Tibial artery (tissue), 4 donors: ENCODE measurements at regions not wholly inside any gene's neighbourhood (a gene's known extent, or its start where the extent isn't known, plus 50 kb on each side); places are given as distances from the start of the nearest gene placed in this dataset.

Experiments
- DNase-seq, 2 donors: peaks; one replicate each; pipeline ENCODE4 v3.0.0-alpha.2; 2019
- H3K27ac ChIP-seq, 2 donors: fragments of 200-600 bp; sonication (generic) in 1 of 2; 1 replicate in 1 of 2; 2 replicates in 1 of 2; pipeline ENCODE4 v1.5.1; 2018 to 2019; ENCODE audit warnings: mild to moderate bottlenecking in 1 of 2
- H3K27me3 ChIP-seq, 2 donors: fragments of 200-600 bp; sonication (generic) in 1 of 2; one replicate each; pipeline versions ENCODE4 v1.5.1 to v1.6.0; 2016 to 2019
- H3K36me3 ChIP-seq, 3 donors: fragments of 200-600 bp; sonication (generic) in 2 of 3; one replicate each; pipeline ENCODE4 v1.5.1; 2016 to 2019; ENCODE audit warnings: mild to moderate bottlenecking in 2 of 3
- H3K4me1 ChIP-seq, 4 donors: fragments of 200-600 bp; sonication (generic) in 2 of 4; 1 replicate in 3 of 4; 2 replicates in 1 of 4; pipeline ENCODE4 v1.5.1; 2016 to 2019
- H3K4me3 ChIP-seq, 2 donors: fragments of 200-600 bp; sonication (generic) in 1 of 2; 1 replicate in 1 of 2; 2 replicates in 1 of 2; pipeline ENCODE4 v1.5.1; 2018 to 2019; ENCODE audit warnings: mild to moderate bottlenecking in 2 of 2
- H3K9me3 ChIP-seq, 3 donors: fragments of 200-600 bp; sonication (generic) in 1 of 3; one replicate each; pipeline ENCODE4 v1.5.1; 2016 to 2019
- intact Hi-C: fragments of 100-400 bp; cut with DNase I; formaldehyde crosslinking; loops from one replicate; pipeline ENCODE4 v1.15.0; 2023; ENCODE audit warnings: low total_unique reads
- TF ChIP-seq, protein P1 (sequence below), 2 experiments: fragments of 200-600 bp in 1 of 2; fragments of 450-650 bp in 1 of 2; IDR thresholded peaks; one replicate each; pipeline ENCODE4 v1.5.1; 2017 to 2019; ENCODE audit warnings: antibody characterized with exemption in 2 of 2, mild to moderate bottlenecking in 1 of 2, moderate library complexity in 1 of 2

DNA sequence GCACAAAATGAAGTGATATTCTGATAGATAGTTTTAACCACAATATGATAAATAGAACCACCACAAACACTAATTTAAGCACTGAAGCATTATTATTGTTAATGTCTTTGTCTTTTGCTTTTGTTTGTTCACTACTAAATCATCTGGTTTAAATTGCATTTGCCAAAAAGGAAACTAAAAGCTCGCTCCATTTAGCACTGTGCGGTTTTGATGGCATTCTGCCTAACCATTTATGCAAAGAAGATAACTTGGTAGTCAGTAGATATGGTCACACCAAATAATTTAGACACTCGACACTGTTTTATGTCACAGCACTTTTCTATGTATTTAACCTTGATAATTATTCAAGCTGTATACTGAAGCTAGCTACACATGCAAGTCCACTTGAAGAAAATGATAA, 849.8 kb upstream of the CDH6 start:
- no peaks in the 10 kb centered on the region for H3K4me1 ChIP-seq
- no peak overlapping the region for H3K4me3 ChIP-seq
- TF ChIP-seq, protein P1, sequence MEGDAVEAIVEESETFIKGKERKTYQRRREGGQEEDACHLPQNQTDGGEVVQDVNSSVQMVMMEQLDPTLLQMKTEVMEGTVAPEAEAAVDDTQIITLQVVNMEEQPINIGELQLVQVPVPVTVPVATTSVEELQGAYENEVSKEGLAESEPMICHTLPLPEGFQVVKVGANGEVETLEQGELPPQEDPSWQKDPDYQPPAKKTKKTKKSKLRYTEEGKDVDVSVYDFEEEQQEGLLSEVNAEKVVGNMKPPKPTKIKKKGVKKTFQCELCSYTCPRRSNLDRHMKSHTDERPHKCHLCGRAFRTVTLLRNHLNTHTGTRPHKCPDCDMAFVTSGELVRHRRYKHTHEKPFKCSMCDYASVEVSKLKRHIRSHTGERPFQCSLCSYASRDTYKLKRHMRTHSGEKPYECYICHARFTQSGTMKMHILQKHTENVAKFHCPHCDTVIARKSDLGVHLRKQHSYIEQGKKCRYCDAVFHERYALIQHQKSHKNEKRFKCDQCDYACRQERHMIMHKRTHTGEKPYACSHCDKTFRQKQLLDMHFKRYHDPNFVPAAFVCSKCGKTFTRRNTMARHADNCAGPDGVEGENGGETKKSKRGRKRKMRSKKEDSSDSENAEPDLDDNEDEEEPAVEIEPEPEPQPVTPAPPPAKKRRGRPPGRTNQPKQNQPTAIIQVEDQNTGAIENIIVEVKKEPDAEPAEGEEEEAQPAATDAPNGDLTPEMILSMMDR (IDR thresholded peaks at IDR 0.05) = no peak
- no peaks in the 10 kb centered on the region for H3K27me3 ChIP-seq
- no peaks in the 10 kb centered on the region for H3K36me3 ChIP-seq
- intact Hi-C loops = loop anchor here (10.0 kb wide), 1 partner anchor 91 kb away; no protein-coding TSS in a partner anchor
- H3K9me3 ChIP-seq = no peaks in the 10 kb centered on the region
- H3K27ac ChIP-seq = no peak overlapping the region
- no peak for DNase-seq

DNA sequence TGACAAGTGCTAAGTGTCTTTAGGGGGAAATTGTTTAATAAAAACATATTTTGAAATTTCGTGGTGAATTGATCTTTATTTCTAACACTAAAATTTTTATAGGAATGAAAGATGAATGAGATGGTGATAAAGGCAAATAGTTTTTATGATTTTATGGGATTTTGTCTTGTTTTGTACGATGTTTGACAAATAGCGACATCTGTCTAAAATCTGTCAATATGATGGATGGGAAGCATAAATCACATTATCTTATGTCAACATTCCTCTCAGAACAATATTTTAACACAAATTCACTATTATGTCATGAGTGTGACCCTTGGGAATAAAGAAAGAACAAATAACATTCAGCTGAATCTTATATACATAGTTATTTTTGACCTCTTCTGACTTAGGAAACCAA, 852.0 kb upstream of the CDH6 start:
- no peaks in the 10 kb centered on the region for H3K27me3 ChIP-seq
- H3K27ac ChIP-seq = no peak overlapping the region
- intact Hi-C loops = loop anchor here (10.0 kb wide), 1 partner anchor 93 kb away; no protein-coding TSS in a partner anchor
- DNase-seq = no peak
- TF ChIP-seq, protein P1 (IDR thresholded peaks at IDR 0.05) = no peak
- H3K4me3 ChIP-seq = no peak overlapping the region
- no peaks in the 10 kb centered on the region for H3K9me3 ChIP-seq
- H3K36me3 ChIP-seq = no peaks in the 10 kb centered on the region
- H3K4me1 ChIP-seq = no peaks in the 10 kb centered on the region

DNA sequence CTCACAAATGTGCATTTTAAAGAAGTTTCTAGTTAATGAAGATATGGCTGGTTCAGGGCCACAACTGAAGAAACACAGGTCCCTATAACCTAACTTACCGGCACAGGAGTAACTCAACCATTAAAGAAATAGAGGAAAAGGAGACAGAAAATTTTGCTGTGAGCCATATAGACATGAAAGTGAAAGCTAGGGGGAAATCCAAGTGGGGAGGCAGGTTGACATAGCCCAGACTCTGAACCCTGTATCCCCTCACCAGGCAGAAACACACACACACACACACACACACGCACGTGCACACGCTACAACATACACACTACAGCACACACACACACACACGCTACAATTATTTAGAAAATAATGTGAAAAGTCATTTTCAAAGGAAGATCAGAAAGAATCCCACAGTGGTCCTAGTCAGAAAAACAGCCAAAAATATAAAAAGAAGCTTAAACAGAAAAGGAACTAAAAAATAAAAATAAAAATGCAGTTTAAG, 856.4 kb upstream of the CDH6 start:
- H3K27me3 ChIP-seq = no peaks in the 10 kb centered on the region
- no peaks in the 10 kb centered on the region for H3K9me3 ChIP-seq
- H3K36me3 ChIP-seq = no peaks in the 10 kb centered on the region
- H3K4me1 ChIP-seq = no peaks in the 10 kb centered on the region
- intact Hi-C loops = no loop called here
- TF ChIP-seq, protein P1 (IDR thresholded peaks at IDR 0.05) = no peak
- DNase-seq = no peak
- H3K4me3 ChIP-seq = no peak overlapping the region
- H3K27ac ChIP-seq = no peak overlapping the region

DNA sequence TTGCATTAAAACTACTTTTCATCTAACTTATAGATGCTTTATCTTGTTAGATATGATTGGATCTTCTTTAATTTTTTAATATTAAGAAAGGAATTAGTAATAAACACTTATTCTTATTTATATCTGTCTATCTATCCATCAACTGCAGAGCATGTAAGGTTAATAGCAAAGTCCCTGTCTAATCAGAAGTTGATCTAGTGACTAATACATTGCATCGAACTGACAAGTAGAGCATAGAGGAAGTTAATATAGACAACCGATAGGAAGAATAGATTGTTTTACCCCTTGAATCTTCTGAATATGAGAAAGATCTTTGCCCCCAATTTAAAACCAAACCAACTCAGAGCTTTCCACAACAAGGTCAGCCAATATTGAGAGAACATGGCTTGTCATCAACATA, 862.0 kb upstream of the CDH6 start:
- intact Hi-C loops = no loop called here
- TF ChIP-seq, protein P1 (IDR thresholded peaks at IDR 0.05) = no peak
- Histone ChIP-seq H3K4me1 (no peaks in the 10 kb centered on the region), H3K27me3 (no peaks in the 10 kb centered on the region), H3K4me3 (no peak overlapping the region), H3K27ac (no peak overlapping the region), H3K9me3 (no peaks in the 10 kb centered on the region), H3K36me3 (no peaks in the 10 kb centered on the region)
- DNase-seq = no peak

DNA sequence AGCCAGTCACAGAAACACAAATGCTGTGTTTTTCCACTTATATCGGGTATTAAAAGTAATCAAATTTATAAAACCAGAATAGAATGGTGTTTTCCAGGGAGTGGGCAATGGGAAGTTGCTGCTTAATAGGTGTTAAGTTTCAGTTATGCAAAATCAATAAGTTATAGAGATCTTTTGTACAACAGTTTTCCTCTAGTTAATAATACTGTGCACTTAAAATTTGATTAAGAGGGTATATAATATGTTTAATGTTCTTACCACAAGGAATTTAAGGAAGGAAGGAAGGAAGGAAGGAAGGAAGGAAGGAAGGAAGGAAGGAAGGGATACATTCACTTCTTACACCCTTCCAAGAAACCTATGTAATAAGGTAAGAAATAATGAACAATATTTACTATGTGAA, 867.7 kb upstream of the CDH6 start:
- Histone ChIP-seq H3K27me3 (no peaks in the 10 kb centered on the region), H3K4me1 (no peaks in the 10 kb centered on the region), H3K4me3 (no peak overlapping the region), H3K9me3 (no peaks in the 10 kb centered on the region), H3K27ac (no peak overlapping the region), H3K36me3 (no peaks in the 10 kb centered on the region)
- DNase-seq = no peak
- intact Hi-C loops = no loop called here
- TF ChIP-seq, protein P1 (IDR thresholded peaks at IDR 0.05) = no peak

DNA sequence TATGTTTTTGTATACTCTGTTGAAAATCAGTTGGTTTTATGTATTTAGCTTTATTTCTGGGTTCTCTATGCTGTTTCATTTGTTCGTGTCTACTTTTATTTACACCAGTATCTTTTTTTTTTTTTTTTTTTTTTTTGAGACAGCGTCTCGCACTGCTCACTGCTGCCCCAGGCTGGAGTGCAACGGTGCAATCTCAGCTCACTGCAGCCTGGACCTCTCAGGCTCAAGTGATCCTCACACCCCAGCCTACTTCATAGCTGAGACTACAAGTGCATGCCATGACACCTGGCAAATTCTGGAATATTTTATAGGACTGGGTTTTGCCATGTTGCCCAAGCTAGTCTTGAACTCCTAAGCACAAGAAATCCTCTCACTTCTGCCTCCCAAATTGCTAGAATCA, 869.4 kb upstream of the CDH6 start:
- Histone ChIP-seq H3K27ac (no peak overlapping the region), H3K4me1 (no peaks in the 10 kb centered on the region), H3K9me3 (no peaks in the 10 kb centered on the region), H3K4me3 (no peak overlapping the region), H3K36me3 (no peaks in the 10 kb centered on the region), H3K27me3 (no peaks in the 10 kb centered on the region)
- TF ChIP-seq, protein P1 (IDR thresholded peaks at IDR 0.05) = no peak
- no peak for DNase-seq
- intact Hi-C loops = no loop called here
